Left ventricle myocardium inferior (tissue), 1 donor: ENCODE measurements at regions not wholly inside any gene's neighbourhood (a gene's known extent, or its start where the extent isn't known, plus 50 kb on each side); places are given as distances from the start of the nearest gene placed in this dataset.

ENCODE experiments used
- DNase-seq: peaks from one replicate; pipeline ENCODE4 v3.0.0-alpha.2; 2020
- H3K27ac ChIP-seq: fragments of 200-600 bp; replicated peaks from 2 replicates; pipeline ENCODE4 v1.8.0; 2021
- H3K27me3 ChIP-seq: fragments of 200-600 bp; 2 replicates; pipeline ENCODE4 v1.8.0; 2021; ENCODE audit warnings: low read depth
- H3K36me3 ChIP-seq: fragments of 200-600 bp; 2 replicates; pipeline ENCODE4 v1.8.0; 2021
- H3K4me1 ChIP-seq: fragments of 200-600 bp; 2 replicates; pipeline ENCODE4 v1.8.0; 2021
- H3K4me3 ChIP-seq: fragments of 200-600 bp; 2 replicates; pipeline ENCODE4 v1.8.0; 2021; ENCODE audit warnings: mild to moderate bottlenecking, moderate library complexity
- H3K9me3 ChIP-seq: fragments of 200-600 bp; replicated peaks from 2 replicates; pipeline ENCODE4 v1.8.0; 2021
- intact Hi-C: fragments of 100-400 bp; cut with micrococcal nuclease; formaldehyde crosslinking; loops from one replicate; pipeline ENCODE4 v1.11.0; 2022
- TF ChIP-seq, protein P1 (sequence below): fragments of 200-600 bp; IDR thresholded peaks from 2 replicates; pipeline ENCODE4 v1.8.0; 2021; ENCODE audit warnings: antibody characterized with exemption, mild to moderate bottlenecking, borderline replicate concordance
- donor health status: DM: no; HTN: yes; CAD: no; lungs with severe emphysema.

DNA sequence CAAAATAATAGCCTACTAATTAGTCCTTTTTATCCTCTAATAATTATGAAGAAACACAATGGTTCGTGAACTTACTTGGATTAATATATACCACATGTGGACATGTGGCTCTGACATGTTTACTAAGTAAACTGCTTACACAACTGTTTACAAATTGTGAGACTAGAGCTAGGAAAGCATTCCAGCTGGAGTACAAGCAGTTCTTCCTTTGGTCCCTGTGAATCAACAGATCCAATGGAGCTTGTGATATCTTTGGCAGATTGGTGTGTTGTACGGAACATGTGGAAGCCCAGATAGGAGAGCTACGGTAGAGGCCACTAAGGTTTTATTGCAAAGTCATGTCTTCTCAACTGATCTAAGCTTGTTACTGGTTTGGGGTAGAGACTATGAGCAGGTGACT, 145.5 kb upstream of the SPRY2 start:
- Histone ChIP-seq H3K9me3 (no peaks in the 10 kb centered on the region), H3K27ac (no peak overlapping the region), H3K36me3 (no peaks in the 10 kb centered on the region), H3K27me3 (no peaks in the 10 kb centered on the region), H3K4me1 (peaks cover 12% of the 10 kb centered on the region), H3K4me3 (no peak overlapping the region)
- TF ChIP-seq, protein P1, sequence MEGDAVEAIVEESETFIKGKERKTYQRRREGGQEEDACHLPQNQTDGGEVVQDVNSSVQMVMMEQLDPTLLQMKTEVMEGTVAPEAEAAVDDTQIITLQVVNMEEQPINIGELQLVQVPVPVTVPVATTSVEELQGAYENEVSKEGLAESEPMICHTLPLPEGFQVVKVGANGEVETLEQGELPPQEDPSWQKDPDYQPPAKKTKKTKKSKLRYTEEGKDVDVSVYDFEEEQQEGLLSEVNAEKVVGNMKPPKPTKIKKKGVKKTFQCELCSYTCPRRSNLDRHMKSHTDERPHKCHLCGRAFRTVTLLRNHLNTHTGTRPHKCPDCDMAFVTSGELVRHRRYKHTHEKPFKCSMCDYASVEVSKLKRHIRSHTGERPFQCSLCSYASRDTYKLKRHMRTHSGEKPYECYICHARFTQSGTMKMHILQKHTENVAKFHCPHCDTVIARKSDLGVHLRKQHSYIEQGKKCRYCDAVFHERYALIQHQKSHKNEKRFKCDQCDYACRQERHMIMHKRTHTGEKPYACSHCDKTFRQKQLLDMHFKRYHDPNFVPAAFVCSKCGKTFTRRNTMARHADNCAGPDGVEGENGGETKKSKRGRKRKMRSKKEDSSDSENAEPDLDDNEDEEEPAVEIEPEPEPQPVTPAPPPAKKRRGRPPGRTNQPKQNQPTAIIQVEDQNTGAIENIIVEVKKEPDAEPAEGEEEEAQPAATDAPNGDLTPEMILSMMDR, result no peak
- intact Hi-C loops, result no loop called here
- DNase-seq, result no peak

DNA sequence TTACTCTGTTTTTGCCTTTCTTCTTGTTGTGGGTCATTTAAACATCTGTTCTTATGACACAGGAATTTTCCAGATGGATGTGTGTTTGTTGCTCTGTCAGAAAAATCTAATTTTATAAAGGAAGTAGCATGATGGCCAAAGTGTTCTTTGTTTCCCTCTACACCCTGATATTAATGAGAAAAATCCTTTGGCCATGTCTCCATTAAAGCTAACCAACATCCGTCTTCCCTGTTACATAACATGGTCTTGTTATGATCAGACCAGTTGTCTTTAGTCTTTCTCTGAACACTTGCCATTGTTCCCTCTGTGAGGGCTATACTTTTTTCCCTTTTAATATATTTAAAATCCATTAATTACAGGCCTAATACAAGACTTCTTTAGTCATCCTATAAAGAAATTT, 142.2 kb upstream of the SPRY2 start:
- peak overlapping the region; percentile 73 for H3K27ac ChIP-seq
- peaks cover 7% of the 10 kb centered on the region for H3K9me3 ChIP-seq
- peaks cover 13% of the 10 kb centered on the region for H3K4me1 ChIP-seq
- TF ChIP-seq, protein P1, result no peak
- H3K36me3 ChIP-seq, result no peaks in the 10 kb centered on the region
- no peaks in the 10 kb centered on the region for H3K27me3 ChIP-seq
- no peak for DNase-seq
- H3K4me3 ChIP-seq, result no peak overlapping the region
- intact Hi-C loops, result no loop called here

DNA sequence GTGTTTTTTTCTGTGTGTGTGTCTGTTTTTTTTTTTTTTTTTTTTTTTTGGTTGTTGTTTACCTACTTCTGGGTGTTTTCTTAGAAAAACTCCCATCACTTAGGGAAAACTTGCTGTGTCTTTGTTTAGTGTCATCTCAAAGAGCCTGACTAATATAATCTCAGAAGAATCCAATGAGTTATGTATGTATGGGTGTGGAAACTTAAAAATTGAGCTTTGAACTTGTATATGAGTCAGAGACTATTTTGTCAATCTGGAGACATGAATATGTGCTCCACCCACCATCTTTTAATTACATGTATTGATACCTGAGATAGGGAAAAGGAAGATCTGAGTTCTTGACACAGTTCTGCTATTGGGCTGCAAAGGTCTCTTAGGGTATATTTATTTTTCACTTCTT, 140.7 kb upstream of the SPRY2 start:
- Histone ChIP-seq H3K9me3 (peaks cover 7% of the 10 kb centered on the region), H3K4me3 (no peak overlapping the region), H3K27ac (no peak overlapping the region), H3K27me3 (no peaks in the 10 kb centered on the region), H3K4me1 (peaks cover 28% of the 10 kb centered on the region), H3K36me3 (no peaks in the 10 kb centered on the region)
- TF ChIP-seq, protein P1, result no peak
- intact Hi-C loops, result no loop called here
- no peak for DNase-seq

DNA sequence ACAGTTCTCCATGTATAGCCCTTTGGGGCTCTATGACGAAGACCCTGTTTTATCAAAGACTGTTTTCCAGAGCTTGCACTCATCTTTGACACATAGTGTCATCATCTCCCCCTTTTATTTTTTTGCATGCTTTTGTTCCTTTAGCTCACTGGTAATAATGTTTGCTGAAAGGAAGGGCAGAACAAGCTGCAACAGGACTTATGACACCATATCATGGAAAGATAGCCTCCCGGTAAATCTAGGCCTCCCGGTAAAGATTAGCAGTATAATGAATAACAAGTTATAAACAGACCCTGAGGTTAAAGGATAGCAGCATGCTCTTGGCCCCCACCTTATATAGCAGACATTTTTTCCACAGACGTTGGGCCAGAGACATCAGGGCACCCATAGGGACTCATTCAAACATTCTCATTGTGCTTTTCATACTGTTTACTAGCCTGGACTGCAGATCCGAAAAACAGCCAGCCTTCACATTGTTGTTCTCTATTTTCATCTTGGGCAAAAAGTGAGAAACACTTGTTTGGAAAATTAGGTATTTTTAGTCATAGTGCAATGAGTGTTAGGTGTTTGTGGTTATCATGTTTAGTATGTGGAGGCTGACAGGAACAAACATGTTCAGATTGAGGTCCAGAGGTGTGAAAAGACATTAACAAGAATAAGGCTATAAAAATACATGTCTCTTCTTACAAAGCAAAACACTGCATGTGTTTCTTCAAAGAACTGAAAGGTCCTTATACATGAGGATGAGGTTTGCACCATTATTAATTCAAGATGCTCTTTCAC, 136.9 kb upstream of the SPRY2 start:
- Histone ChIP-seq H3K4me3 (no peak overlapping the region), H3K27ac (peak overlapping the region; percentile 45), H3K9me3 (peaks cover 7% of the 10 kb centered on the region), H3K4me1 (peaks cover 20% of the 10 kb centered on the region), H3K36me3 (no peaks in the 10 kb centered on the region), H3K27me3 (no peaks in the 10 kb centered on the region)
- intact Hi-C loops, result no loop called here
- no peak for DNase-seq
- TF ChIP-seq, protein P1, result no peak

DNA sequence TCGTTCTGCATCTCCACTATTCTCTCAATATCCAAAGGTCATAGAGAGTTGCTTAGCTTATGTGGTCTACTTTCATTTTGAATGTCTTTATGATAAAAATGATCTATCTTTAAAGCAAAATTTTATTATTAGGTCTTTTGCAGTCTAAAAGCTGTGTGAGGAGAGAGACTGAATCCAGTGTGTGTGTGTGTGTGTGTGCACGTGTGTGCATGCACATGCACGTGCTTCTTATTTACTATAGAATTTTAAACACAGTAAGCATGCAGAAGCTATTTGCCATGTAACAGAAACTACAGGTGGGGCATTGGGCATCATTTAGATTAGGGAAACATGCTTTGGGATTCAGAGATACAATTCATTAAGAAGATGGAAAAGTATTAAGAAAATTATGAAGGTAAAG, 136.0 kb upstream of the SPRY2 start:
- peak overlapping the region; percentile 45 for H3K27ac ChIP-seq
- H3K36me3 ChIP-seq, result no peaks in the 10 kb centered on the region
- H3K9me3 ChIP-seq, result peaks cover 7% of the 10 kb centered on the region
- H3K27me3 ChIP-seq, result no peaks in the 10 kb centered on the region
- no peak overlapping the region for H3K4me3 ChIP-seq
- intact Hi-C loops, result no loop called here
- no peak for DNase-seq
- TF ChIP-seq, protein P1, result no peak
- peaks cover 16% of the 10 kb centered on the region for H3K4me1 ChIP-seq
